T-helper 1 cell treated with Interleukin-12 subunit alpha and Interleukin-12 subunit beta and Interleukin-4 antibody, amounts not matched to agents 30 ng/mL and 1 ng/mL, for 36 hours (primary cell): ENCODE measurements at regions not wholly inside any gene's neighbourhood (a gene's known extent, or its start where the extent isn't known, plus 50 kb on each side); places are given as distances from the start of the nearest gene placed in this dataset.
"Not testable (repeated sequence)": the region's sequence is repeated elsewhere in the genome, so short reads cannot be mapped to it uniquely, and the experiment has no call there.

ENCODE experiments used
- intact Hi-C: fragments of 100-400 bp; cut with micrococcal nuclease; formaldehyde crosslinking; loops from one replicate; pipeline ENCODE4 v1.15.1; 2024

GRCh38 chr15:81779181-81779580 lies 266.6 kb downstream of the MEX3B start:
- intact Hi-C loops = no loop called here

DNA sequence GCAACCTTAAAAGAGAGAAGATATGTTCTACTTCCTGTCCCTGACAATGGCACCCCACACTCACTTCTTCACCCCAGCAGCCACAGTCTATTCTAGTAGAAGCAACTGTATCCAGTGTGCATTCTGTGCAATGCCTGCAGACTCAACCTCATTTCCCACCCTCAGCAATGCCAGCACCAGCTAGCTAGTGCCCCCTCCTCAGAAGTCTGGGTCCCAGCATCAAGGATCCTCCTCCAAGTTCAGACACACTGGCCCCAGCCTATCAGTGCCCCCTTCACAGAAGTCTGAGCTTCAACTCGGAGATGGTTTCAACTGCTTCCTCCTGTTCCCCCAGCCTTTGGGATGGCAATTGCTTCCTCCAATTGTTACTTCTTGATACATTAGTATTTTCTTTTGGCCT lies 268.3 kb downstream of the MEX3B start:
- intact Hi-C loops = no loop called here

DNA sequence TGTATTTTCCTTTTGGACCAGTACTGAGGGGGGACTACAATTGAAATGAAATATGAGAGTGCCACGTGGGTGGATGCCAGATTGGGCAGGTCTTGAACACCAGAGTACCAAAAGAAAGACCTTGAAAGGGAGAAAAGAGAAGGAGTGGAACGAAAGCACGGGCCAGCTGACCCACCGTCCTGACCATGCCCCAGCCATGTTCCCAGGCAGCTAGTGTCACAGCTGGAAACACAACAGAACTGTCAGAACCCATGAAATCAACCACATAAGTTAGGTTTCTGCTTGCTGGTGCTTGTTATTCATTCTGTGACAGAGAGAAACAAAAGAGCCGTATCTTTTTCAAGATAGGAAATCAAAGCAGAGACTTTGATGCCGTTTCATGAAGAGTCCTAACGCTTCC lies 268.8 kb downstream of the MEX3B start:
- intact Hi-C loops = no loop called here

DNA sequence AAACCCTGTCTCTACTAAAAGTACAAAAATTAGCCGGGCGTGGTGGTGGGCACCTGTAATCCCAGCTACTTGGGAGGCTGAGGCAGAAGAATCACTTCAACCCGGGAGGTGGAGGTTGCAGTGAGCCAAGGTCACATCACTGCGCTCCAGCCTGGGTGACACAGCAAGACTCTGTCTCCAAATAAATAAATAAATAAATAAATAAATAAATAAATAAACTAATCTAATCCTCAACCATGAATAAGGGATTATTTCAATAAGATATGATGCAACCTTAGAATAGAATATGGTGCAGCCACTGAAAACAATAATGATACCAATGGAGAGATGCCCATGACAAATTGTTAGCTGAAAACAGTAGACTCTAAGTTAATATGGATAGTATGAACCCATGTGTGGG lies 270.0 kb downstream of the MEX3B start:
- intact Hi-C loops = not testable (repeated sequence)

GRCh38 chr15:81774309-81774708 lies 271.5 kb downstream of the MEX3B start:
- intact Hi-C loops = no loop called here

DNA sequence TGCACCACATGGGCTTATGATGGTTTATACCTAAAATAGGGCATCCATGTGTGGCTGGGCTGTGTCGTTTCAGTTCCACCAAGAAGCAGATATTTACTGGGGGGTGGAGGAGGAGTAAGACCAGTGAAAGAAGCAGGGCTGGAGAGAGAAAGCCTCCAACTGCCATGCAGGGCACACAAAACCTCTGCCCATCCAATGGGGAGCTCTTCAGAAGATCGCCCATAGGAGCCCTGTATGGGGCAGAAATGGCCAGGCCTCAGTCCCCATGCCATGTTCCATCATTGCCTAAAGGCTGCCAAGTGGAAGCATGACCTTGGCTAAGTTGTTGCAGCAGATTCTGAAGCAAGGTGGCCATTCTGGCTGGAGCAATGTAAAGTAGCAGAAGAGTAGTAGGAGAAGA lies 277.0 kb downstream of the MEX3B start:
- intact Hi-C loops = no loop called here

DNA sequence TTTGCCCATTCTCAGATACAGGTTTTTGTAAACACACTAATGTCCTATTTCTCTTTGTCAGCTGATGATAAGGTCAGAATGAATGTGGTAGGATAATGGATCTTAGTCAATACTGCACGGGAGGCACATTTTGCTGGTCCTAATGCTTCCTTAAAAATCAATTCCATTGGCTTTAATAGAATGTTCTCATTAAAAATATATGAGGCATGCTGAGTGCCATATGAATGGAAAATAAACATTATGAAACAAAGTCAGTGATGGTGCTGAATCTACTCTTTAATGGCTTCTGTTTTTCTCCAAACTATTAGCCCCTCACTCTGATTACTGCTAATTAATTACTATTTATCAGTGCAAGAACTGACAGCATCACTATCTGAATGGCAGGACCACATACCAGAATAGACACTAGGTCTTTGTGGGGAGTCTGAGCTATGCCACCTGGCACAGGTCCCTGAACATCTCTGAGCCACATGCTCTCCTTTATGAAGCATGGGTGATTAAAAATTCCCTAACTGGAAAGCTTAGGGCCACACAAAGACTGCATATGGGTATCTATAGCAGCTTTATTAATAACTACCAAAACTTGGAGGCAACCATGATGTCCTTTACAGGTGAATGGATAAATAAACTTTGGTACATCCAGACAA lies 278.9 kb downstream of the MEX3B start:
- intact Hi-C loops = no loop called here

DNA sequence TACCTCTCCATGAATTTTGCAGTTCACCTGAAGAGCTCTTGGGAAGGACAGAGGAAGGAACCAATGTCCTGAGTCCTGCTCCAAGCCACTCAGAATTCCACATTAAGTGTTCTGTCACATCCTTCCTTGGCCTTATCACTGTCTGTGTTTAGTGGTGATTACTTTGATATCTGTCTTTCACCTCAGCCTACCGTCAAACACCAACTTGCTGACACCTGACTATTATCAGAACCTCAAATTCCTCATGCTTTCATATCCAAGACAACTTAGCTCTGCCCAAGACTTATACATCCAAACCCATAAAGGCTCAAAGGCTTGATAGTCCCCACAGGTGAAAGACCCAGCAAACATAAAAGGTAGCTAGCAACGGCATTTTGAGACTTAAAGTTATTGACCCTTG lies 280.0 kb downstream of the MEX3B start:
- intact Hi-C loops = no loop called here

- intact Hi-C loops = no loop called here
These were observed 282.5 kb downstream of the MEX3B start for GRCh38 chr15:81763304-81763703.

DNA sequence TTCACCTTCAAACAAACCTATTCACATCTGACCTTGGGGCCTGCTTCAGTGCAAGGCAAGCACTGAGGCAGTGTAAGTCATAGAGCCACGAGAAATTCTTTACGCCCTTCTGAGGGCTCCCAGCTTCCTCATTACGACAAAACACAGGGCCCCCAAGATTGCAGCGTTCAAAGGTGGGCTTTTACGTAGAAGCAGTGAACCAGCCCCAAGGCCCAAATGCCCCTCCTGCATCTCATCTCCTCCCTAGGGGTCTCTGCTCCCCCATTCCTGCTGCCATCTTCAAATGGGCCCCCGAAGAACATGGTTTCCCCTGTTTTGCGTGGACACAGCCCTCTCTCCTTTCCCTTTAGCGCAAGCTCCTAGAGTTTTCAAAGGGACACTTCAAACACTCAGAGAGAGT lies 285.1 kb downstream of the MEX3B start:
- intact Hi-C loops = no loop called here

- intact Hi-C loops = no loop called here
These were observed 287.0 kb downstream of the MEX3B start for GRCh38 chr15:81758818-81759284.

DNA sequence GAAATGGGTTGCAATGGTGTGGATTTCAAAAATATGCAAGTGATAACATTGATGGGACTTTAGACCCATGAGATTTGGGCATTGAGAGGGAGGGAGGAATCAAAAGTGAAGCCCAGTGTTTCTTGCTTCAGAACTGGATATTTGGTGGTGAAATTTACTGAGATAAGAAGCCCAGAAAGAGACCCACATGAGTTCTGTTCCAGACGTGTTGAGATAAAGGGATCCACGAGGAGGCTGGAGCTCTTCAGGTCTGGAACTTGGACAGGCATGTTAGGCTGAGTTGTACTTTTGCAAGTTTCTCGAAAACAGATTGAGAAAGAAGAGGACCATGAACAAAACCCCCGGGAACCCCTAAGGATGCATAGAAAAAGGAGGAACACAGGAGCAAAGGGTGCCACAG lies 290.2 kb downstream of the MEX3B start:
- intact Hi-C loops = no loop called here

DNA sequence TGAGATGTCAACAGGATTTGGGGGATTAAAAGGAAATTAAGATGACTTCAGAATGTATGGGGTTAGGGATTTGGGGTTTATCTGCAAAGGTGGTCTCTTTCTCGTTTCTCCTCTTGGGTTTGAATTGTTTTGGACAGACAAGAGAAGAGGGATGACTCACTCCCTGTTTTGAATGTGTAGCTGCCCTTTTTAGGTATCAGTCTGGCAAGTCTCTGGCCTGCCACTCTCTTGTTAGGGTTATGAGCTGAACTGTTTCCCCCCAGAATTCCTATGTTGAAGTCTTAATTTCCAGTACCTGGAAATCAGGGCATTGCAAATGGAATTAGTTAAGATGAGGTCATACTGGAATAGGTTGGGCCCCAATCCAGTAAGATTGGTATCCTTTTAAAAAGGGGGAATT lies 291.7 kb downstream of the MEX3B start:
- intact Hi-C loops = no loop called here

GRCh38 chr15:81752974-81753373 lies 292.8 kb downstream of the MEX3B start:
- intact Hi-C loops = no loop called here

DNA sequence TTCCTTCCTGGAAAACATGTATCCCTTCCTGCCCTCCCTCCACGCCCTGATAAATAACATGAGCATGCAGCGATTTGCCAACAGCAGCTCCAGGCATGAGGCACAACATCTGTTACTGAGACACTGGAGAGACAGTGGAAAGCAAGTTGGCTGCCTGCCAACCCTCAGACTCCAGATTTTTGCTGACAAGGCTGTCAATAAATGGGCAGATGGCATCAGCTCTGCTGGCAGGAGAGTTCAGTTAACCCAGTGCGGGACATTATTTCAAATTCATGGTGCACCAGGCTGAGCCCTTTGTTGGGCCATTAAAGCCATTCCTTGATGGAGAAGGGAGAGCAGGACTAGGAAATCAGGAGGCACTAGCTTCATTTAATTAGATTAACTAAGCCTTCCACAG lies 293.3 kb downstream of the MEX3B start:
- intact Hi-C loops = no loop called here

- intact Hi-C loops = no loop called here
These were observed 293.8 kb downstream of the MEX3B start for GRCh38 chr15:81751816-81752545.

GRCh38 chr15:81751256-81751655 lies 294.6 kb downstream of the MEX3B start:
- intact Hi-C loops = no loop called here

DNA sequence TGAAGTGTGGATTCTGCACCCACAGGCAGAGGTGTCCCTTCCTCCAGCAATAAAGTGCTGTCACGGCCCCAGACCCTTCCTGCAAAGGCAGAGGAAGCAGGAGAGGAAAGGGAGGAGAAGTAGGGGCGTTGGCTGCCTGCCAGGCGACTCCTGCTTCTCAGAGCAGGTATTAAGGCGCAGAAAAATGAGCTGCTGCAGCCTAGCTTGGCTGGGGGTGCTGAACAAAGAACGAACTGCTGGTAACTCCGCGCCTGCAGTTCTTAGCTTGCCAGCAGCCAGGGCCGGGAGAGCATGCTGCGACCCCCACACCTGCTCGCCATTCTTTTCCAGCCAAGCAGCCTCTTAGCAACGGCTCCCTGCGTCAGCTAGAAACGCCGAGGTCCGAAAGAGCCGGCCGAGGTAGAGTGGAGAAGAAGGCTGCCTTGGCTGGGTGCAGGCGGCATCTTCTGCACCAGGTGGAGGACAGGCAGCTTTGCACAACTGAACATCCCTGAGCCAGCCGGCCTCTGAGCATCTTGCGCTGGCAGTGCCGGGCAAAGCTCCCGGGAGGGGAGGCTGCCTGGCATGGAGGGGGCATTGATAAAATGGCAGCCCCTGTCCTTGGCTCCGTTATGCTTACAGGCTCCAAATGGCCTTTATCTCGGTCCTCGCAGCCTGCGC lies 296.0 kb downstream of the MEX3B start:
- intact Hi-C loops = no loop called here

- intact Hi-C loops = no loop called here
These were observed 298.3 kb downstream of the MEX3B start for GRCh38 chr15:81747482-81747881.

- intact Hi-C loops = no loop called here
These were observed 298.8 kb downstream of the MEX3B start for GRCh38 chr15:81747026-81747425.

- intact Hi-C loops = no loop called here
These were observed 301.5 kb downstream of the MEX3B start for GRCh38 chr15:81744364-81744763.

DNA sequence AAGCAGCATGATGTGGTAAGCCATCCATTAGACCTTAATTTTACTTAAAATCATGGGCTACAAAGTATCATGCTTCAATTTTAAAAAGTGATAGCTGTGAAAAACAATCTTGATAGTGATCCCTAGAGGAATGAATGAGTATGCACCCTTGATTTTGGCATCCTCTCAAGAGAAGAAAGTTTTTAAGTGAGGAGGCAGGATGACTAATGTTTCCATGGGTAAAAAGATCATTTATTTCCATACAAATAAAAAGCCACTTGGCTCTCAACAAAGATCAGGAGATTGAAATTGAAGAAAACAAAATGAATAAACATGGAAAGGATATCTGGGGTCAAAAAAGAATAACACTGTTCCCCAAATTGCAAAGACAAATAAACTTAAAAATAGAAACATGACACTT lies 305.4 kb downstream of the MEX3B start:
- intact Hi-C loops = no loop called here

DNA sequence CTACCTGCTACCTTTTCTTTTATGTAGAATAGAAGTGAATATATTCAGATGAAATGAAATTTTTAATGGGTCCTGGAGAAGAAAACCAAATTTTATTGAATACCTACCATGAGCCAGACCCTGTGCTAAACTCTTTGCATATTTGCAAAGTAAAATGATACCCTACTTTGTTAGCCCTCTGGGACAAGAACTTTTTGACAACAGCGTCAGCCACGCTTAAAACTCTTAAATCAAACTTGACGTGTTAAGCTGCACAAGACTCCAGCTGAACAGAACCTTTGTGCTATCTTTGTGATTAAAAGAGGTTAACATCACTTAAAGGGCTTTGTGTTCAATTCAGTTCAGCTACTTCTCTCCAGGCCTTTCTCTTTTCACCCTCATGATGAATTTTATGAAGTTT lies 316.5 kb downstream of the MEX3B start:
- intact Hi-C loops = no loop called here
